T-helper 2 cell treated with Interferon-gamma antibody and Interleukin-4, amounts not matched to agents 5 μg/mL and 100 μg/mL, for 36 hours (primary cell): ENCODE measurements at regions not wholly inside any gene's neighbourhood (a gene's known extent, or its start where the extent isn't known, plus 50 kb on each side); places are given as distances from the start of the nearest gene placed in this dataset.

ENCODE experiments used
- DNase-seq: peaks from one replicate; pipeline ENCODE4 v3.0.0; 2021; ENCODE audit warnings: low spot score
- H3K27ac Mint-ChIP-seq: one replicate; pipeline ENCODE4 v1.8.0; 2021; ENCODE audit warnings: mild to moderate bottlenecking, mixed read lengths
- H3K27me3 Mint-ChIP-seq: one replicate; pipeline ENCODE4 v1.8.0; 2021; ENCODE audit warnings: low read depth, mixed read lengths
- H3K36me3 Mint-ChIP-seq: one replicate; pipeline ENCODE4 v1.8.0; 2021; ENCODE audit warnings: low read depth, mixed read lengths
- H3K4me1 Mint-ChIP-seq: one replicate; pipeline ENCODE4 v1.8.0; 2021; ENCODE audit warnings: low read depth, mixed read lengths
- H3K4me3 Mint-ChIP-seq: one replicate; pipeline ENCODE4 v1.8.0; 2022; ENCODE audit warnings: mild to moderate bottlenecking, moderate library complexity, mixed read lengths
- H3K9me3 Mint-ChIP-seq: one replicate; pipeline ENCODE4 v1.8.0; 2021; ENCODE audit warnings: mixed read lengths

GRCh38 chr2:117169036-117169765 is 645.3 kb upstream of the DDX18 start:
- no peaks in the 10 kb centered on the region for H3K4me1 Mint-ChIP-seq
- no peak overlapping the region for H3K4me3 Mint-ChIP-seq
- no peaks in the 10 kb centered on the region for H3K36me3 Mint-ChIP-seq
- no peaks in the 10 kb centered on the region for H3K27me3 Mint-ChIP-seq
- DNase-seq, result no peak
- peaks cover 36% of the 10 kb centered on the region for H3K9me3 Mint-ChIP-seq
- H3K27ac Mint-ChIP-seq, result no peak overlapping the region

DNA sequence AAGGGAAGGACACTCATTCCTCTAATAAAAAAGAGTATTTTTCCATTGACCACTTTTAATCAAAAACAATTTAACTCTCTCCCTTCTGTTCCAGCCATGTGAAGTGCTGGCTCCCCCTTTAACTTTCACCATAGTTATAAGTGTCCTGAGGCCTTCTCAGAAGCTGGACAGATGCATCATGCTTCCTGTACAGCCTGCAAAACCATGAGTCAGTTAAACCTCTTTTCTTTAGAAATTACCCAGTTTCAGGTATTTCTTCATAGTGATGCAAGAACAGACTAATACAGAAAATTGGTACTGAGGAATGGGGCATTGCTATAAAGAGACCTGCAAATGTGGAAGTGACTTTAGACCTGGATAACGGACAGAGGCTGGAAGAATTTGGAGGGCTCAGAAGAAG is 643.6 kb upstream of the DDX18 start:
- Mint-ChIP-seq H3K36me3 (no peaks in the 10 kb centered on the region), H3K4me1 (no peaks in the 10 kb centered on the region), H3K9me3 (peaks cover 33% of the 10 kb centered on the region), H3K27me3 (no peaks in the 10 kb centered on the region), H3K27ac (no peak overlapping the region), H3K4me3 (no peak overlapping the region)
- DNase-seq, result no peak

DNA sequence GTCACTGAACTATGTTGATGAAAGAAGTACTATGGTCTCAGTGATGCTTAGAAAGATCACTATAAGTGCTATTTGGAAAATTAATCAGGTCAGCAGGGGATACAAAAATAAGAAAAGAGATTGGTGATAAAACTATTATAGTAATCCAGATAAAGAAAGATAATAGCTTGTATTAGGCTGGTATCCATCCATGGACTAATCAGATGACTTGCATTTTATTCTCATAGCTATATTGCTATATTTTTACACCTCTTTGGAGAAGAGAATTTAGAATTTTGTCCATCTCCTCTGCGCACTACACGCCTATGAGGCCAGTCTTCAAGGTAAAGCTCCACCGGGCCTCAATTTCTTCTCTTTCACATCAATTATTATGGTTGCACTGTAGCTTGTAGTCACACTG is 635.1 kb upstream of the DDX18 start:
- Mint-ChIP-seq H3K4me1 (no peaks in the 10 kb centered on the region), H3K9me3 (peaks cover 19% of the 10 kb centered on the region), H3K4me3 (no peak overlapping the region), H3K36me3 (no peaks in the 10 kb centered on the region), H3K27me3 (no peaks in the 10 kb centered on the region), H3K27ac (no peak overlapping the region)
- DNase-seq, result no peak

DNA sequence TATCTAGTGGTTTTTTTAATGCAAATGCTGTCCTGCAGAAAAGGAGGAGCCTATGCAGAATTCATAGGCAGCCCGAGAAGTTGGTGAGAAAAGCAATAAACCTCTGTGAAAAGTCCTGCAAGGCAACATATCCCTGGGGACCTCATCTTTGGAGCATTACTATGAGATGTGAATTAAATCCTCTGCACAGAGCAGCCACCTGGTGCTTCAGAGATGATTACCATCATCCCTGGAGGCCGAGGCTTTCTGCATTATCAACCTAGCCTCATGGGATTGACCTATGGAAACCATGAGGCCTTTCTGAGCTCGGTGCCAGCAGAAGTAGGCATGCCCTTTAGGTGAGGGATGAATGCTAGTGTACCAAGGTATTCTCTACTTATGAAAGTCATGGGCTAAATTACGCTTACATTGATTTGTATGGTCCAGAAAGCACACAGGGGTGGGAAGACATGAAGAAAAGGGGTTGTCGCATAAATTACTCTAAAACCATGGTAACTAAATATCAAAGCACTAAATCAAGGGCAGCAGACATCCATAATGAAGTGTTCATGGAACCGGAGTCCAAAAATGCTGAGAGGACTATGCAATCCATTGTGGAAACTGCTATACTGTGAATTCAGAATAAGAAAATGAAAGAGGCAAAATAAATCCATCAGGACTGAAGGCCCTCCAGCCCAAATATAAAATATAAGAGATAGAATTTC is 623.5 kb upstream of the DDX18 start:
- H3K9me3 Mint-ChIP-seq, result peaks cover 26% of the 10 kb centered on the region
- no peaks in the 10 kb centered on the region for H3K4me1 Mint-ChIP-seq
- no peaks in the 10 kb centered on the region for H3K36me3 Mint-ChIP-seq

DNA sequence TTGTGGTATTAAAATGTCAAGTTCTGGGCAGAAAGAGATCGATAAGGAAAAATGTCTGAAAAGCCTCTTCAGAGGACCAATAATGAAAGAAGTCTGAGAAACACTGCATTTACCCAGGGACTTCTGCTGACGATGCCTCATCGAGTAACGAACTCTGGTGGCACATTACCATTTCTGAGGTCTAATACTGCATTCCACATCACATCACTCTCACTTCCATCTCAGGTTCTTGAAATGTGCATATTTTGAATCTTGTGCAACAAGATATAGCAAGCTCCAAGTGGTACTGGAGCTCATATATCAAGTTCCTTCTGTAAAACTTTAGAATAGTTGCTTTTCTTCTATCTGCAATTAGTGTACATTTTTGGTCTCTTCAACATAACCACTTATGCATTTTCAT is 619.1 kb upstream of the DDX18 start:
- Mint-ChIP-seq H3K27ac (no peak overlapping the region), H3K4me3 (no peak overlapping the region), H3K4me1 (no peaks in the 10 kb centered on the region), H3K27me3 (no peaks in the 10 kb centered on the region), H3K36me3 (no peaks in the 10 kb centered on the region), H3K9me3 (peaks cover 11% of the 10 kb centered on the region)
- no peak for DNase-seq

More for the DNA sequence above, 623.5 kb upstream of the DDX18 start:
- Mint-ChIP-seq H3K27ac (no peak overlapping the region), H3K27me3 (no peaks in the 10 kb centered on the region), H3K4me3 (no peak overlapping the region)
- no peak for DNase-seq

DNA sequence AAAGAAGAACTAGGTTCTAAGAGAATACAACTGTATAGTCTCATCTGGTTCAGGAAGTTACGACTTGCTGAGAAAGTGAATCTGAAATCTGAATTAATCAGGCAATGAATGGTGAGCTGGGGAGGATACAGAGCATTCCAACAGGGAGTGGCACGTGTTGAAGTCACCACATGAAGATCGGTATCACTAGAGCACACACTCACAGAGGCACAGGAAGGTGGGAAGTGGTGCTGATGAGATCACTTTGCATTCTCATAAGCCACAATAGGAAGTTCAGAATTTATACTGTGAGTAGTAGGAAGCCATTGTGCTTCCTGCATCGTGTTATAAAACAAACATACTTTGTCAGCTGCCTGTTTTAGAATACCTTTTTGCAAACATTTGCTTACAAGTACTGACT is 615.0 kb upstream of the DDX18 start:
- H3K36me3 Mint-ChIP-seq, result no peaks in the 10 kb centered on the region
- DNase-seq, result no peak
- H3K4me3 Mint-ChIP-seq, result no peak overlapping the region
- H3K27ac Mint-ChIP-seq, result no peak overlapping the region
- no peaks in the 10 kb centered on the region for H3K27me3 Mint-ChIP-seq
- H3K4me1 Mint-ChIP-seq, result no peaks in the 10 kb centered on the region
- H3K9me3 Mint-ChIP-seq, result peaks cover 27% of the 10 kb centered on the region

GRCh38 chr2:117212562-117212961 is 601.9 kb upstream of the DDX18 start:
- DNase-seq, result no peak
- H3K36me3 Mint-ChIP-seq, result no peaks in the 10 kb centered on the region
- H3K9me3 Mint-ChIP-seq, result peaks cover 43% of the 10 kb centered on the region
- no peaks in the 10 kb centered on the region for H3K4me1 Mint-ChIP-seq
- no peak overlapping the region for H3K27ac Mint-ChIP-seq
- no peak overlapping the region for H3K4me3 Mint-ChIP-seq
- no peaks in the 10 kb centered on the region for H3K27me3 Mint-ChIP-seq

DNA sequence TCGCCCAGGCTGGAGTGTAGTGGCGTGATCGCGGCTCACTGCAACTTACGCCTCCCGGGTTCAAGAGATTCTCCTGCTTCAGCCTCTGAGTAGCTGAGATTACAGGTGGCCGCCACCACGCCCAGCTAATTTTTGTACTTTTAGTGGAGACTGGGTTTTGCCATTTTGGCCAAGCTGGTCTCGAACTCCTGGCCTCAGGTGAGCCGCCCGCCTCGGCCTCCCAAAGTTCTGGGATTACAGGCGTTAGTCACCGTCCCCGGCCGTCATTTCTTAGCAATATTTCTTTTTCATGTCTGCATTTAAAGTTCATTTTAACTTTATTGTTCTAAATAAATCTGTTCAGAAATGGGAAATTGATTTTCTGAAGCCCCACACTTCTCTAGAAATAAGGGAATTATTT is 597.3 kb upstream of the DDX18 start:
- Mint-ChIP-seq H3K36me3 (no peaks in the 10 kb centered on the region), H3K27ac (no peak overlapping the region), H3K4me3 (no peak overlapping the region), H3K27me3 (no peaks in the 10 kb centered on the region), H3K4me1 (no peaks in the 10 kb centered on the region), H3K9me3 (peaks cover 51% of the 10 kb centered on the region)
- DNase-seq, result no peak

- no peak for DNase-seq
- Mint-ChIP-seq H3K27me3 (no peaks in the 10 kb centered on the region), H3K4me3 (no peak overlapping the region), H3K9me3 (peaks cover 40% of the 10 kb centered on the region), H3K4me1 (no peaks in the 10 kb centered on the region), H3K36me3 (no peaks in the 10 kb centered on the region), H3K27ac (no peak overlapping the region)
Measured at GRCh38 chr2:117222809-117223208, 591.7 kb upstream of the DDX18 start.

DNA sequence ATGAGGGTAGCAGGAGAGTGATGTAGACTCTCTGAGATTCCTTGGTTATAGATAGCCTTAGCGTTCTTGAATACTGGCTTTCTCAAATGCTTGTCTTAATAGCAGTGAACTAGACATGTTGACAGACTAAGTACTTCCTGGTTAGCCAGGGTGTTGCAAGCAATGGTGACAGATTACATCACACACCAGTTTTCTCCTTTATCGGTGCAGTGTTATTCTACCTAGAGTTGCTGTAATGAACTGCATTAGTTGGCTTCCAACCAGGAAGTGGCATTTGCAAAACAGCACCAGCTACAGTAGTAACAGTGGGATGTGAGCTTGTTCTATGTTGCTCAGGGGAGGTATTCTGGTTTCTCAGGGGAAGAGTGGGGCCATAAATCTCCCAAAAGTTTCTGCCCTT is 582.2 kb upstream of the DDX18 start:
- Mint-ChIP-seq H3K4me1 (no peaks in the 10 kb centered on the region), H3K27me3 (no peaks in the 10 kb centered on the region), H3K9me3 (peaks cover 46% of the 10 kb centered on the region), H3K27ac (no peak overlapping the region), H3K4me3 (no peak overlapping the region), H3K36me3 (no peaks in the 10 kb centered on the region)
- no peak for DNase-seq

- no peaks in the 10 kb centered on the region for H3K36me3 Mint-ChIP-seq
- no peaks in the 10 kb centered on the region for H3K27me3 Mint-ChIP-seq
- H3K27ac Mint-ChIP-seq, result no peak overlapping the region
- no peaks in the 10 kb centered on the region for H3K4me1 Mint-ChIP-seq
- peaks cover 15% of the 10 kb centered on the region for H3K9me3 Mint-ChIP-seq
- no peak for DNase-seq
- no peak overlapping the region for H3K4me3 Mint-ChIP-seq
Measured at GRCh38 chr2:117257362-117257761, 557.1 kb upstream of the DDX18 start.

GRCh38 chr2:117269574-117269973 is 544.9 kb upstream of the DDX18 start:
- Mint-ChIP-seq H3K9me3 (peaks cover 23% of the 10 kb centered on the region), H3K27me3 (no peaks in the 10 kb centered on the region), H3K4me1 (no peaks in the 10 kb centered on the region)

GRCh38 chr2:117271631-117272030 is 542.9 kb upstream of the DDX18 start:
- Mint-ChIP-seq H3K4me3 (no peak overlapping the region), H3K4me1 (no peaks in the 10 kb centered on the region), H3K36me3 (no peaks in the 10 kb centered on the region), H3K27ac (no peak overlapping the region), H3K27me3 (no peaks in the 10 kb centered on the region), H3K9me3 (peaks cover 25% of the 10 kb centered on the region)
- no peak for DNase-seq

More at GRCh38 chr2:117269574-117269973, 544.9 kb upstream of the DDX18 start:
- DNase-seq, result no peak
- Mint-ChIP-seq H3K4me3 (no peak overlapping the region), H3K27ac (no peak overlapping the region), H3K36me3 (no peaks in the 10 kb centered on the region)

DNA sequence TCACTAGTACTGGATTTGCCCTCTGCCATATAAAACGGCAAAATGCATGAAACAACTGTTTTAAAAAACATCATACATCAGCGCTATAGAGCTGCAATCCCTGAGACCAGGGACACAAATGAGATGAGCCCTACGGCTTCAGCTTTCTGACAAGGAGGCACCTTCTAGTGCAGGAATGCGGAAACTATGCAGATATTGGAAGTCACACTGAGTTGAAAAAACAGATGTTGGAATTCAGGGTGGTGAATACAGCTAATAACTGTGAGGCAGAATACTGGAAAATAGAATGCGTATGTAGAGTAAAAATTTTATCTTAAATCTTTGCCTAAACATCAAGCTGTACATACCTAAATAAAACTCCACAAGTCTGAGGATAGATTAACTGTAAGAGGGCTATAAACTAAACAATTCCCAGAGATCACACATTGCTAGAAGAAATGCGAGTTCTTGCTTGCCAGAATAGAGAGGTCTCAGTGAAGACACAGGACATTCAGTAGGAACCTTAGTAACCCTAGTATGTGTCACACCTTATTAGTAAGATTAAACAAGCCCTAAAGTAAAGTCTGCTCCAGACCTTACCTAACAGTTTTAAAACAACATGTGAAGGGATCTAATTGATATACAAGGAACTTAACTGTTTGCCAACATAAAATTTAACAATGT is 541.4 kb upstream of the DDX18 start:
- no peak overlapping the region for H3K27ac Mint-ChIP-seq
- no peaks in the 10 kb centered on the region for H3K36me3 Mint-ChIP-seq
- H3K27me3 Mint-ChIP-seq, result no peaks in the 10 kb centered on the region
- DNase-seq, result no peak
- no peaks in the 10 kb centered on the region for H3K4me1 Mint-ChIP-seq
- H3K4me3 Mint-ChIP-seq, result no peak overlapping the region
- H3K9me3 Mint-ChIP-seq, result peaks cover 22% of the 10 kb centered on the region
